GM12864 (cell line): ENCODE measurements at regions not wholly inside any gene's neighbourhood (a gene's known extent, or its start where the extent isn't known, plus 50 kb on each side); places are given as distances from the start of the nearest gene placed in this dataset.

Experiments used
- DNase-seq: peaks from one replicate; pipeline ENCODE4 v3.0.0-alpha.2; 2011; ENCODE audit warnings: low read depth
- H3K4me3 ChIP-seq: 2 replicates; pipeline ENCODE4 v1.5.1; 2011; ENCODE audit warnings: mild to moderate bottlenecking, low read depth, low read length, control low read depth
- TF ChIP-seq, protein P1 (sequence below): IDR thresholded peaks from 2 replicates; pipeline ENCODE4 v1.5.1; 2011; ENCODE audit warnings: low read depth, mild to moderate bottlenecking, moderate library complexity, low read length, control low read depth, inconsistent platforms; ENCODE audit errors: missing control alignments

DNA sequence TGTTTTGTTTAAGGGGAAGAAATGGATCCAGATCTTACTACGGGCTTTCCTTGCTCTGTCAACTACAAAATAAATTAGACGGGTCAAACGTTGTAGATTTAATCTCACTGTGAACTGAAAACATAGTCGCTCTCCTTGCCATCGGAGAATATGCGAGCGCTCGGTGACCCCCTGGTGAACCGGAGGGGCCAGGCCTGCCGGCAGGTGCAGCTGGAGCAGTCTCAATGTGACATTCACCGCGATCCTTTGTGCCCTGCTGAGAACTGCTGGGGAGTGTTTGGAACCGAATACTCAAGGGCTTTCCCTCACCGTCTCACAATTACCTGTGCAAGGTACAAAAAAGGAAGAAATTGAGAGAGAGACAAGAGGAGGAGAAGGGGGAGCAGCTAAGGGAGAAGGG is 174.1 kb upstream of the GPR26 start:
- no peak for DNase-seq
- TF ChIP-seq, protein P1, sequence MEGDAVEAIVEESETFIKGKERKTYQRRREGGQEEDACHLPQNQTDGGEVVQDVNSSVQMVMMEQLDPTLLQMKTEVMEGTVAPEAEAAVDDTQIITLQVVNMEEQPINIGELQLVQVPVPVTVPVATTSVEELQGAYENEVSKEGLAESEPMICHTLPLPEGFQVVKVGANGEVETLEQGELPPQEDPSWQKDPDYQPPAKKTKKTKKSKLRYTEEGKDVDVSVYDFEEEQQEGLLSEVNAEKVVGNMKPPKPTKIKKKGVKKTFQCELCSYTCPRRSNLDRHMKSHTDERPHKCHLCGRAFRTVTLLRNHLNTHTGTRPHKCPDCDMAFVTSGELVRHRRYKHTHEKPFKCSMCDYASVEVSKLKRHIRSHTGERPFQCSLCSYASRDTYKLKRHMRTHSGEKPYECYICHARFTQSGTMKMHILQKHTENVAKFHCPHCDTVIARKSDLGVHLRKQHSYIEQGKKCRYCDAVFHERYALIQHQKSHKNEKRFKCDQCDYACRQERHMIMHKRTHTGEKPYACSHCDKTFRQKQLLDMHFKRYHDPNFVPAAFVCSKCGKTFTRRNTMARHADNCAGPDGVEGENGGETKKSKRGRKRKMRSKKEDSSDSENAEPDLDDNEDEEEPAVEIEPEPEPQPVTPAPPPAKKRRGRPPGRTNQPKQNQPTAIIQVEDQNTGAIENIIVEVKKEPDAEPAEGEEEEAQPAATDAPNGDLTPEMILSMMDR: no peak
- no peak overlapping the region for H3K4me3 ChIP-seq

DNA sequence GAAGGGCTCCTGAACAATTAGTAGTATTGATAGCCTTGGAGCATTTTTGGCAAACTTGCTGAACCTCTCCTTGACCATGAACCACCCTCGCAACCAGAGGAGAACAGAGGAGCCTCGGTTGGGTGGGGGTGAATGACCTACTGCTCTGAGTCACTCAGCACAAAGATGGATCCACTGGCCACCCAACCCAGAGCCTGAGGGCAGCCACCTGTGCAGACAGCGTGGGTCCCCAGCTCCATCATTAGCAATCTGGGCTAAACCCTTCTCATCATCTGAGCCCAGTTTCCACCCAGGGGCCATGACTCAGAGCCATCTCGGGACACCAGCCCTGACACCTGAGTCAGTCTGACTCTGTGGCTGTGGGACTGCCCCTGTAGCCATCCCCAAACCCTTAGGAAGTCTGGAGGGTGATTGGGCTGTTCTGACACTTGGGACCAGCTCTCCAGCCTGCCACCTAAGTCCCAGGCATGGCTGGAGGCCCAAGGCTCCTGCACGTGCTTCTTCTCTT is 171.8 kb upstream of the GPR26 start:
- TF ChIP-seq, protein P1: no peak
- no peak for DNase-seq
- no peak overlapping the region for H3K4me3 ChIP-seq

DNA sequence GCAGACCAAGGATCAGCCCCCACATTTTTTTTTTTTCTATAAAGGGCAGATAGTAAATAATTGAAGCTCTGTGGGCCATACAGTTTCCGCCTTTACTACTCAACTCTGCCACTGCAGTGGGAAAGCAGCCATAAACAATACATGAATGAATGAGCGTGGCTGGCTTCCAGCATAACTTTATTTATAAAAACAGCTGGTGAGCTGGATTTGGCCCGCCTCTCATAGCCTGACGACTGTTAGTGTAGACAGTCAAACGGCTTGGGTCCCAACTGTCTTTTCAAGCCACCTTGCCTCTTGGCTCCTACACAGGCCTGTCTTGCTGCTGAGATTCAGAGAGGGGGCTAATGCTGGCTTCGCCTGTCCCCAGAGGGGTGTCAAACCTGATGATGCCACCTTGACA is 169.8 kb upstream of the GPR26 start:
- TF ChIP-seq, protein P1: no peak
- no peak overlapping the region for H3K4me3 ChIP-seq
- DNase-seq: no peak

DNA sequence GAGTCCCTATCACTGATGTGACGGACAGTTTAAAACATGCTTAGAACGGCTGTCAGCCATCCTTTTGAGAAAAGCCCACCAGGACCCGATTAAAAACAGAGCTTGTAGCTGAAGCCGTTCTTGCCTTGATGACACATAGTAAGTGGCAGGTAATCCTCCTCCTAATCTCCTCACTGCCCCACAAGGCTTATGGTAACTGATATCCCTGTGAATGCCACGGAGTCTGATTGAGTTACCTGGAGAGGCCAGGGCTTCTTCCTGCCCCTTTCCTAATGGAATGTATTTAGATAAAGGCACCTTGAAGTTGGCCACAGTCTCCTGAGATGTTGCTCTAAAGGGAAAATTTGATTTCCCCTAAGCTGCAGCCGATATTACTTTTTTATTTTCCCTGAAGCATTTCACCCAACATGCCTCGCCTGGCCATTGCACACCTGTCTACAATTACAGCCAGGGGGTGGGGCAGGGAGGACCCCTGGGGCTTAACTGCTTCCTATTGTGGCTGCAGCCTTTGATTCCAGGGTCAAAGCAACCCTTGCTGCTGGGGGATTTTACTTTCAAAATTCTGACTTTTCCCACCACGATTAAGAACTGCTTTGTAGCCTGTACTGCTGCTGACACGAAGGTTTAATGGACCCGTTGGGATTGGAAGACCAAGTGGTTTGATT is 169.0 kb upstream of the GPR26 start:
- TF ChIP-seq, protein P1: no peak
- DNase-seq: no peak
- no peak overlapping the region for H3K4me3 ChIP-seq

DNA sequence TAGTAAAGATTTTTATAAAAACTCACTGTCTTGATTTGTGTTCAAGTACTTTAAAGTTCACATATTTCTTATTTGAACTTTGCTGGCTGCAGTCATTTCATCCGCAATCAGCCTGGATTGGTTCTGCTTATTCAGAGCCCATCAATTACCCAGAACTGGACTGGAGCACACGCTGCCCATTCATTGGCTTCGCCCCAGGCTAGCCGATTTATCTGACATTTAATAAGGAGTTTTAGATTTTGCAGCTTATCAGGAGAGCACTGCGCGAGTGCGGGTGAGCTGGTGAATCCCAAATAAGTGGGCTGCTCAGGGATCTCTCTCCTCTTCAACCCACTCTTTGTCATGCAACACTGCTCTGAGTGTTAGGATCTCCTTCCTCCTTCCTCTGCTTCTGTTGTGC is 166.0 kb upstream of the GPR26 start:
- no peak for DNase-seq
- TF ChIP-seq, protein P1: no peak
- no peak overlapping the region for H3K4me3 ChIP-seq

DNA sequence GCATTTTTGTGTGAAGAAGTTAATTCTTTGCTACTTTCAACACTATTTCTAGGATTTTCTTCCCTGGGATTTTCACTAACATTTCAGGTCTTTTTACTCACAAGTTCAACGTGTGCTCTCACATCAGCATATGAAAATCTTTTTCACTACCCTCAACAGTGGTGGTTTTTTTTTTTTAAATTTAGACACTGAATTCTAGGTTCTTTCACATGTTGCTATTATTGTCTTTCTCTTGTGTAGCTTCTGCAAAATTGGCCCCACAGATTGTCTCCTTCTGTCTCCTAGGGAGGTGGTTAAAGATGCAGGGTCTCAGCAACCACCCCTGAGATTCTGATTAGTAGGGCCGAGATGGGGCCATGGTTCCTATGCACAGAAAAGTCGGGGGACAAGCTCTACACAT is 165.0 kb upstream of the GPR26 start:
- peak; percentile 25 for DNase-seq
- TF ChIP-seq, protein P1: no peak

DNA sequence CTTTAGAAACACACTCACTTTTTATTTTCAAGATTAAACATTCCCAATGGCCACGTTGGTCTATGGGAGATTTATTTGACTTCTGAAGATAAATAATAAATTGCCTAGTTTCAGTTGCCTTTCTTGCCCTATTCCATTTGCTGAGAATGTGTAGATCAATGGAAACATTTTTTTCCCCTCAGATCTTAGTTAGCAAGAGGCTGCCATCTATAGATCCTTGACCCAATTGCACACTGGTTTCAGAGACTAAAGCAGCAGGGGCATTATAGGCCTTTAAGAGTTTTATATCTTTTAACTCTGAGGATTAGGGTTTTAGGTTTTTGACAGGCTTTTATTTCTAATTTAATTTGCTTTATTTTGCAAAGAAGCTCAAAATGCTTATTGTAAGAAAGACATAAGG is 163.2 kb upstream of the GPR26 start:
- TF ChIP-seq, protein P1: peak; percentile 37
- no peak overlapping the region for H3K4me3 ChIP-seq
- peak; percentile 29 for DNase-seq

More for the DNA sequence above, 165.0 kb upstream of the GPR26 start:
- H3K4me3 ChIP-seq: no peak overlapping the region
